Keratinocyte (primary cell): ENCODE measurements at regions not wholly inside any gene's neighbourhood (a gene's known extent, or its start where the extent isn't known, plus 50 kb on each side); places are given as distances from the start of the nearest gene placed in this dataset.

Source experiments
- DNase-seq: peaks from one replicate; pipeline ENCODE4 v3.0.0-alpha.2; 2011; ENCODE audit warnings: low read depth, missing footprints, low spot score
- FAIRE-seq: peaks from 2 replicates; lab custom pipeline; 2011; peaks lifted over from hg19 to GRCh38; lab: Jason Lieb, UNC
- H2AFZ ChIP-seq: 2 replicates; pipeline ENCODE4 v1.6.0; 2012; ENCODE audit warnings: low read length, control low read depth, inconsistent platforms; ENCODE audit not compliant: control insufficient read depth
- H3K27ac ChIP-seq: 2 replicates; pipeline ENCODE4 v1.5.1; 2011; ENCODE audit warnings: low read length; ENCODE audit not compliant: control insufficient read depth, insufficient read depth
- H3K27me3 ChIP-seq: 3 replicates; pipeline ENCODE4 v1.6.0; 2011; ENCODE audit warnings: low read length; ENCODE audit not compliant: control insufficient read depth, insufficient read depth; ENCODE audit errors: extremely low read depth
- H3K36me3 ChIP-seq, 2 experiments: 2 replicates in 1 of 2; 3 replicates in 1 of 2; pipeline ENCODE4 v1.5.1; 2011; ENCODE audit warnings: low read length in 2 of 2, mild to moderate bottlenecking in 1 of 2; ENCODE audit not compliant: control insufficient read depth in 2 of 2, insufficient read depth in 2 of 2; ENCODE audit errors: extremely low read depth in 1 of 2
- H3K4me1 ChIP-seq: 3 replicates; pipeline ENCODE4 v1.5.1; 2011; ENCODE audit warnings: low read length; ENCODE audit not compliant: control insufficient read depth, insufficient read depth; ENCODE audit errors: extremely low read depth
- H3K4me2 ChIP-seq: 3 replicates; pipeline ENCODE4 v1.6.0; 2011; ENCODE audit warnings: low read depth, low read length; ENCODE audit not compliant: control insufficient read depth, insufficient read depth; ENCODE audit errors: extremely low read depth
- H3K4me3 ChIP-seq, 3 experiments: fragments of 200-600 bp in 1 of 3; sonication (generic) in 1 of 3; 2 replicates in 2 of 3; 3 replicates in 1 of 3; pipeline ENCODE4 v1.5.1; 2011 to 2016; ENCODE audit warnings: low read length in 3 of 3, mild to moderate bottlenecking in 3 of 3, control low read depth in 2 of 3, inconsistent platforms in 1 of 3, low read depth in 1 of 3, mixed read lengths in 1 of 3, mixed run types in 1 of 3, moderate library complexity in 1 of 3; ENCODE audit not compliant: control insufficient read depth in 2 of 3, insufficient read depth in 2 of 3; ENCODE audit errors: extremely low read depth in 1 of 3
- H3K79me2 ChIP-seq: 2 replicates; pipeline ENCODE4 v1.6.0; 2012; ENCODE audit warnings: low read length; ENCODE audit not compliant: control insufficient read depth, insufficient read depth
- H3K9ac ChIP-seq: 3 replicates; pipeline ENCODE4 v1.6.0; 2011; ENCODE audit warnings: low read length; ENCODE audit not compliant: control insufficient read depth, insufficient read depth; ENCODE audit errors: extremely low read depth
- H3K9me1 ChIP-seq: 3 replicates; pipeline ENCODE4 v1.6.0; 2011; ENCODE audit warnings: low read length; ENCODE audit not compliant: control insufficient read depth, insufficient read depth; ENCODE audit errors: extremely low read depth
- H3K9me3 ChIP-seq: 2 replicates; pipeline ENCODE4 v1.5.1; 2012; ENCODE audit warnings: low read depth, low read length; ENCODE audit not compliant: control insufficient read depth
- H4K20me1 ChIP-seq: 3 replicates; pipeline ENCODE4 v1.6.0; 2011; ENCODE audit warnings: low read length; ENCODE audit not compliant: control insufficient read depth, insufficient read depth; ENCODE audit errors: extremely low read depth
- CTCF ChIP-seq, 3 experiments: IDR thresholded peaks in 1 of 3; conservative IDR thresholded peaks in 1 of 3; optimal IDR thresholded peaks in 1 of 3; 2 replicates in 2 of 3; 3 replicates in 1 of 3; pipeline versions ENCODE3 to v1.5.1; 2011; ENCODE audit warnings: low read length in 3 of 3, mild to moderate bottlenecking in 3 of 3, moderate library complexity in 2 of 3, control low read depth in 1 of 3, inconsistent platforms in 1 of 3; ENCODE audit not compliant: insufficient read depth in 2 of 3; ENCODE audit errors: extremely low read depth in 1 of 3
- EZH2 ChIP-seq: IDR thresholded peaks from one replicate; pipeline ENCODE4 v1.6.1; 2012; ENCODE audit warnings: inconsistent platforms, mild to moderate bottlenecking, low read length, moderate library complexity
- dilution Hi-C: fragments of 300-500 bp; cut with MboI; formaldehyde crosslinking; loops from one replicate; pipeline ENCODE4 v1.7.0; 2020; ENCODE audit warnings: low sequenced_read_pairs; ENCODE audit not compliant: extremely low pct_ligation_motif_present

GRCh38 chr3:101063401-101063800 is 70.2 kb upstream of the ABI3BP start:
- peaks cover 23% of the 10 kb centered on the region for H3K4me1 ChIP-seq
- DNase-seq (no peak), FAIRE-seq (no peak)
- H3K4me3 ChIP-seq: no peak overlapping the region
- no peak overlapping the region for H2AFZ ChIP-seq
- H3K36me3 ChIP-seq: no peaks in the 10 kb centered on the region
- H3K9me1 ChIP-seq: no peaks in the 10 kb centered on the region
- H3K27me3 ChIP-seq: no peaks in the 10 kb centered on the region
- no peak for TF ChIP-seq EZH2
- TF ChIP-seq CTCF (optimal IDR thresholded peaks at IDR 0.05 in 1 of 3, IDR thresholded peaks at IDR 0.05 in 1 of 3, conservative IDR thresholded peaks at IDR 0.05 in 1 of 3; ENCODE audit: extremely low read depth in 1 of 3, insufficient read depth in 2 of 3, low read length in 3 of 3): no peak
- no peaks in the 10 kb centered on the region for H4K20me1 ChIP-seq
- no peak overlapping the region for H3K27ac ChIP-seq
- H3K79me2 ChIP-seq: no peaks in the 10 kb centered on the region
- dilution Hi-C loops: no loop called here
- H3K9me3 ChIP-seq: no peaks in the 10 kb centered on the region
- H3K4me2 ChIP-seq: no peak overlapping the region
- H3K9ac ChIP-seq: no peak overlapping the region

- DNase-seq: no peak
- peak; percentile 61 for FAIRE-seq
- Histone ChIP-seq H3K9ac (no peak overlapping the region), H3K4me1 (peaks cover 15% of the 10 kb centered on the region), H3K4me2 (no peak overlapping the region), H3K27ac (no peak overlapping the region), H3K9me3 (no peaks in the 10 kb centered on the region), H3K79me2 (no peaks in the 10 kb centered on the region), H2AFZ (peak overlapping the region; percentile 43), H3K27me3 (no peaks in the 10 kb centered on the region), H4K20me1 (no peaks in the 10 kb centered on the region), H3K9me1 (no peaks in the 10 kb centered on the region), H3K36me3 (no peaks in the 10 kb centered on the region), H3K4me3 (no peak overlapping the region)
- TF ChIP-seq CTCF (optimal IDR thresholded peaks at IDR 0.05 in 1 of 3, IDR thresholded peaks at IDR 0.05 in 1 of 3, conservative IDR thresholded peaks at IDR 0.05 in 1 of 3; ENCODE audit: extremely low read depth in 1 of 3, insufficient read depth in 2 of 3, low read length in 3 of 3): no peak
- no peak for TF ChIP-seq EZH2
- dilution Hi-C loops: no loop called here
Observed at GRCh38 chr3:101061312-101061711, 68.1 kb upstream of the ABI3BP start.
